SKM-1 treated with dmso at 0.1 percent for 144 hours (cell line): ENCODE measurements at regions not wholly inside any gene's neighbourhood (a gene's known extent, or its start where the extent isn't known, plus 50 kb on each side); places are given as distances from the start of the nearest gene placed in this dataset.

Experiments
- DNase-seq: peaks from one replicate; lab custom pipeline; 2025; ENCODE audit not compliant: unreplicated experiment; lab: John Stamatoyannopoulos, UW

DNA sequence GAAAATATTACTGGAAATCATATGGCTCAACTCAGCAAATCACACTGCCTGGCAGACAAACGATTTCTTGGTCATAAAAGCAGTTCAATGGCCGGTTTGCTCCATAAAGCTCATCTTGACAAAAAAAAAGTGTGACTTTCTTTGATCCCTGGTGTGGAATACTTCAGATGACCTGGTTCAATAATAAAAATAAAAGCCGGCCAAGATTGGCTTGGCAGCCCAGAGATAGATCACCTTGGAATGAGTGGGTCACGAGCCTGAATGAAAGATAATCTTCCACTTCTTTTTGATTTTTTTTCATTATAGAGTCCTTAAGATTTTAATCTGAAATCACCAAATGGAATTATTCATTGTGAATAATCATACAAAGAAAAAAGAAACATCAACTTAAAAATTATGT is 445.3 kb upstream of the CITED2 start:
- DNase-seq: no peak

GRCh38 chr6:139812939-139813338 is 438.5 kb upstream of the CITED2 start:
- DNase-seq: no peak

DNA sequence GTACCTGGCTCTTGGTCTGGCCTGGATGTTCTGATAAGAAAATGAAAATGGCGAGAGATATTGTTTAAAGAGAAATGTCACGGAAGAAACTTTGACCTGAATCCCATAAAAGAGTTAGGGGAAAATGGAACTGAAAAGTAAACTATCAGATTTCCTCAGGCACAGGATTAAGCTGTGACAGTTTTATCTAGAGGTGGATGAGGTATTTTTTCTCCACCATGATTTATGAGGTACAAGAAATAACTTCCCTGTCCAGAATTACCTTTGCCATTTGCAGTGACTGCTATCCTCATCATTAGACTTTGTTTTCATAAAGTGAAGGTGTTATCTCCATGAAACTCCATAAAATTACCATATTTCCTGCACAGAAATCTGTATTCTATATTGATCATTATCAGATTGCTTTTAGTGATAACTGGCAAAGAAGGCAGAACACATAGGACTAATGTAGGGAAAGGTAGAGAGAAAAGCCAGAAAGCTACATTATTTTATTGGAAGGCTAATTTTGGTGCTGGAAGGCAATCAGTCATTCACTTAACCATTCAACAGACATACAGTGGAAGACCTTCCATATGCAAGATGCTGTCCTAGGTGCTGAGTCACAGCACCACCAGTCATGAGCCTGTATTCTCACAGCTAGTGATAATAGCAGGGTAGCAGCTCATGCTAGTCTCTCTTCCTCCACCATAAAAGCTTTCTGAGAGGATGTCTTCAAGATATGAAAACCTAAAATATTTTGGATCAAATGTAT is 427.3 kb upstream of the CITED2 start:
- no peak for DNase-seq

DNA sequence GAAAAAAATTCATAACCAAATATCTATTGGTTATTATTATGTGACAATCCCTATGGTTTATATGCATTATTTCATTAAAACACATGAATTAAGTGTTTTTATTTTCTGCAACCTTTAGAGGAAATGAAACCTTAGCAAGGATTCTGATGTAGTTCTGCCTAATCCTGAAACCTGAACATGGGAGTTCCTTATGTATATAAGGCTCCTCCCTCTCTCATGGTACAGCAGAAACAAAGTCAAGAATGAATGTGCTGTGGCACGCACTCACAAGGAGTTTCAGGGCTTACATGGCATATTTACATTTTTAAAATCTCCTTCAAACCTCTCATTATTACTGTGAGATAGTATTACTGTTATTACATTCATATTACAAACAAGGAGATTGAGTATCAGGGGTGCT is 426.4 kb upstream of the CITED2 start:
- no peak for DNase-seq

DNA sequence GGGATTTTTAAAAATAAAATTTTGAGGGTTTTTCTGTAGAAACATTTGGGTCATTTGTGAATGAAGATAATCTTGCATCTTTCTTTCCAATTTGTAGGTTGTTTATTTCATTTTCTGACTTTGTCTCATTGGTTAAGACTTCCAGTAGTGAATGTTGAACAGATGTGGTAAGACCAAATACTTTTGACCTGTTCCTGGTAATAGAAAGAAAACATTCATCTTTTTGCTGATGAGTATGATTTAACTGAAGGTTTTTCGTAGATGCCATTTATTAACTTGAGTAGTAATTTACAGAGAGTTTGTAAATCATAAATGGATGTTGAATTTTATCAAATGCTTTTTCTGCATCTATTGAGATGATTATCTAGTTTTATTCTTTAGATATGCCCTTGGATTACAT is 416.1 kb upstream of the CITED2 start:
- DNase-seq: no peak

DNA sequence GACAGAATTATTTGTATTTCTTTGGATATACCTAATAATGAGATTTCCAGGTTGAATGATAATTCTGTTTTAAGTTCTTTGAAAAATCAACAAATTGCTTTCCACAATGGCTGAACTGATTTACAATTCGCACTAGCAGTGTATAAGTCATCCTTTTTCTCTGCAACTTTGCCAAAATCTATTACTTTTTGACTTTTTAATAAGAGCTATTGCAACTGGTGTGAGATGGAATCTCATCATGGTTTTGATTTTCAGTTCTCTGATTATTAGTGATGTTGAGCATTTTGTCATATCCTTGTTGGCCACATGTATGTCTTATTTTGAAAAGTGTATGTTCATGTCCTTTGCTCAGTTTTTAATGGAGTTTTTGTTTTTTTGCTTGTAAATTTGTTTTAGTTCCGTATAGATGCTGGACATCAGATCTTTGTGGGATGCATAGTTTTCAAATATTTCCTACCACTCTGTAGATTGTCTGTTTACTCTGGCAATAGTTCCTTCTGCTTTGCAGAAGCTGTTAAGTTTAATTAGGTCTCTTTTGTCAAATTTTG is 409.8 kb upstream of the CITED2 start:
- no peak for DNase-seq

DNA sequence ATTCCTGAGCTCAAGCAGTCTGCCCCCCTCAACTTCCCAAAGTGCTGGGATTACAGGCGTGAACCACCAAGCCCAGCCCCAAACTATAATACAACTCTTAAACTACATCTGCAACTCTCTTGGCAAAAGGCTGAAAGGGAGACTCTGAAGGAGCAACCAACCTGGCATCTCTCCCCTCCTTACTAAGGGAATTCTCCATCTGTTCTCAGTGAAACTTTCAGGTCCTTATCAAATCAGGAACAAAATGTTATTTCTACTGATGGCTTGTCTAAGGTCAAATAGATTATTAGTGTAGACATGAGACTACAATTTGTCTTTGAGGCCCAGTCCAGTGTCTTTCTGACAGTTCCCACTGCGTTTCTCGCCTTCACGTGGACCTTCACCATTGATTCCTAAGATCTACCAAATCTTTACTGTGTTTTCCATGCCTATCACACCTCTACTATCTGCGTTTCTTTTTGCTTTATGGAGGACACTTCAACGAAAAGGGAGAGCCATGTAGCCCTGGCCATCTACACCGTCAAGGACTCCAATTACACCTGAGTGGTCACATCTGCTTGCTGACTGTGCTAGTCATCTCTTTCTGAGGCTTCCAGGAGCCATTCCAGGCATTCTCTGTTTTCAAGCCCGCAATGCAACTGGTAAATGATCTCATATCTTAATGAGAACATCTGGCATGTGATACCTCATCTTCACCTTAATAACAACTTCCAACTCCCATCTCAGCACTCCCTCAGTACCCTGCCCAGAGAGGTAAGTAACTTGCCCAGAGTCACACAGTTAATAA is 405.7 kb upstream of the CITED2 start:
- no peak for DNase-seq

GRCh38 chr6:139778688-139779087 is 404.2 kb upstream of the CITED2 start:
- DNase-seq: no peak

GRCh38 chr6:139778106-139778505 is 403.7 kb upstream of the CITED2 start:
- no peak for DNase-seq

DNA sequence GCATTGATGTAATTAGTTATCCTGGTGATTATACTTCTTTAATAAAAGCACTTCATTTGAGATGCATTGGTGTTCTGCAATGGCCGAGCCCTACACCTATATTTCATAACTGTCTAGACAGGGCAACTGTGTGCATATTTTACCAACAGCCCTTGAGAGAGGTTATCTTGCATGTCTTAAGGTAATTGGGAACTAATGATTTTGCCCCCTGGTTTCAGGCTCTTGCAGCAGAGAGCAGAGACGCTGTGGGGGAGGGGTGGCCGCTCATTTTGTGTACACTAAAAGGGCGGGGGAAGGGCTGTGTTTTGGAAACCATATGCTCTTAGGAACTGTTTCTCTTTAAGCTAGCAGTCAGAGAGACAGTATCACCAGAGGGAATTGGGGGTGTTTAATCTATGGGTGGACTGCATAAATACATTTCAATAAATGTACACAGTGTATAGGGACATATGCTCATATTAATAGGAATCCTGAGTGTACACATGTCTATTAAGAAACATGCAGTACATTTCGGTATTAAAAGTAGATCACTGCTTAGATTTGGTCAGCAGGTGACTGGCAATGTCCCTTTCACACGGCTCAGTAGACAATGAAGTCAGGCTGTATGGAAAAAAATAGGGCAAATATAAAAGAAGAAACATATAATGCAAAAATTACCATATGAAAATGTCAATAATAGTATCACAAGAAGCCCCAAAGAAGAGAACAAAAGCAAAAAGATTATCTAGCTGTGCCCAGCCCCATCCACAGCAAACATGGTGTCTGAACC is 402.9 kb upstream of the CITED2 start:
- DNase-seq: no peak

DNA sequence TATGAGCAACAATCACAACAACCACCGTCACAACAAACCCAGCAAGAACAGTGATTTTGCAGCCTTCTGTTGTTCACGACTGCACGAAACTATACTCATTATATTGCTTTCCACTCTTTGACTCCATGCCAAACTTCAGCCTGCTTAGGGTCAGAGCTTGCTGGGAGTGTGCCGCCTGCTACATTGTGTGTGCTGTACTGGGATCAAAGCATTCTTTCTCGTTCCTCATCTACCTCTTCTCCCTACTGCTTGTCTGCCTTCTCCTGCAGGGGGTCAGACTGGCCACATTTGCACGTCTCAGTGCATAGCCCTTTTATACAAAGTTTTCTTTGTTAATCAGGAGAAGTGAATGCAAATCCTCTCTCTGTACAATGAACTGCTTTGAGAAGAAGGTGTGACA is 401.6 kb upstream of the CITED2 start:
- no peak for DNase-seq

- DNase-seq: no peak
Observed at GRCh38 chr6:139768196-139768595, 393.7 kb upstream of the CITED2 start.

GRCh38 chr6:139766796-139767195 is 392.3 kb upstream of the CITED2 start:
- DNase-seq: no peak

DNA sequence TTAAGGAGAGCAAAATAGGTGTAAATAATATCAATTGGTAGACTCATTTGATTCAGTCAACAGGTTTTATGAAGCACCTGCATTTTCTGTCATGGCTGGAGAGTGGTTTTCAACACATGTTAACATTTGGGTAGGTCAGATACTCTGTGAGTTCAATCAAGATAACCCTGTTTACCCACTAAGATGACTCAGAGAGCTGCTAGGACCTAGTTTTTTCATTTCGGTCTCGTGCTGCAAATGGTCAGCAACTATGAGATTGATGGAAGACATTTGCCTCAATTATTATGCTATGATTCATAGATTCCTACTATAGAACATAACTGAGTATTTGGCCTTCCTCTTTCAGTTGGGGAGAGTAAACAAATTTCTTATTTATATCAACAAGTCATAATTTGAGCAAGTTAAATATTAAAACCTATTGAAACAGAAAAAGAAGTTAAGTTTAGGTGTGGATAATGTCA is 391.4 kb upstream of the CITED2 start:
- no peak for DNase-seq

GRCh38 chr6:139764498-139764986 is 390.1 kb upstream of the CITED2 start:
- DNase-seq: peak; percentile 88

- peak; percentile 47 for DNase-seq
Observed at GRCh38 chr6:139763468-139764210, 389.2 kb upstream of the CITED2 start.

DNA sequence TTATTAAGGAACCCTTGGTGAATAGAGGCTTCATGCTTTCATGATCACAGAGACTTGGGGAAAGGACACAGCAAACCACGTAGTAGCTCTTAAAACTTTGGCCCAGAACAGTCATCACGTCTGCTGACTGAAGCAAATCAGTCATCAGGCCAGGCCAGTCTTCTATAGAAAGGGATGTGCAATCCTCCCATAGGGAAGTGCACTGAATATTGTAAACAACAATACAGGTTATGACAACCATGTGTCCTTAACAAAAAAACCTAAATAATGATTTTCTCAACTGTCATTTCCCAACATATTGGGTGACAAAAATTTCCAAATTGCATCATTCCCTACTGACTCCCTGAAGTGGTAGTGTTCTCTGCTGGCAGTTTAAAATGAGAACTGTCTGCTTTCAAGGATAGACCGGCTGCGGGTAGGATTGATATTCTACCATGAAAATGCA is 388.2 kb upstream of the CITED2 start:
- DNase-seq: peak; percentile 42

- DNase-seq: no peak
Observed at GRCh38 chr6:139760128-139760527, 385.7 kb upstream of the CITED2 start.

DNA sequence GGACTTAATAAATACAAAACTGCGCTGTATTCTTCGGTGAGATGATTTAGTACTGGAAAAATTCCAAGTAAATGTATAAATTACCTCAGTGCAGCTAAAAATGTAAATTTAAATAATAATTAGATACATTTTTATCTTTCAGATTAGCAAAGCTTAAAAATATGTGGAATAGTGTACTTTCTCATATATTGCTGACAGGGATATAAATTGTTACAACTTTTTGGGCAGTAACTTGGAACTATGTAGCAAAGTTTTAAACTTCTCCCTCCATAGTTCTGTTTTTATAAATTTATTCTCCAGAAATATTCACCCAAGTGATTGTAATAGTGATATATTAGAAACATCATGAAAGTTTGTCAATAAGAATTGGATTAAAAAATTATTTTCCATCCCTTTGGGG is 384.6 kb upstream of the CITED2 start:
- DNase-seq: no peak

DNA sequence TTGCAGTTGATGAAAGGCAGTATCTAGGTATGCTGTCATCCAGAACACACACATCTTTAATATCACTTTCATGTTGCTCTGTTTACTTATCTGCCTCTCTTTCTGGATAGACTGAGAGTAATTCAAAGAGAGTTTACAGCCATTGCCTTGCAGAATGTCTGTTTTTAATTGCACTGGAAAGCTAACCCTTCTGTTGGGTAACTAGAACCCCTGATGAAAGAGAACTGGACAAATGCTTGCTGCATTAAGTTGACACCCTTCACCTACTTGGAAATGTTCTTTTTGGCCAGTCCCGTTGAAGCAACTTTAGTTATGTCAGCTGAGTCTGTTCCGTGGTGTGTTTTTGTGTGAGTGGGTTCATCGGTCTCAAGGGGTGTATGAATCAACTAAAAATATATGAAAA is 383.8 kb upstream of the CITED2 start:
- DNase-seq: no peak
